NCI-H1092 (cell line): ENCODE measurements at regions not wholly inside any gene's neighbourhood (a gene's known extent, or its start where the extent isn't known, plus 50 kb on each side); places are given as distances from the start of the nearest gene placed in this dataset.
"Not testable (repeated sequence)": the region's sequence is repeated elsewhere in the genome, so short reads cannot be mapped to it uniquely, and the experiment has no call there.

Experiments
- DNase-seq: peaks from one replicate; lab custom pipeline; 2025; lab: John Stamatoyannopoulos, UW

GRCh38 chr2:107108556-107108955 is 222.6 kb upstream of the ST6GAL2 start:
- DNase-seq = no peak

- DNase-seq = no peak
Measured at GRCh38 chr2:107111623-107112022, 225.7 kb upstream of the ST6GAL2 start.

GRCh38 chr2:107112561-107112960 is 226.6 kb upstream of the ST6GAL2 start:
- DNase-seq = no peak

GRCh38 chr2:107128381-107128780 is 242.4 kb upstream of the ST6GAL2 start:
- no peak for DNase-seq

- no peak for DNase-seq
Measured at GRCh38 chr2:107132070-107132469, 246.1 kb upstream of the ST6GAL2 start.

- no peak for DNase-seq
Measured at GRCh38 chr2:107132746-107133145, 246.8 kb upstream of the ST6GAL2 start.

GRCh38 chr2:107133412-107133811 is 247.4 kb upstream of the ST6GAL2 start:
- no peak for DNase-seq

GRCh38 chr2:107136733-107137132 is 250.8 kb upstream of the ST6GAL2 start:
- DNase-seq = no peak

GRCh38 chr2:107137706-107138105 is 251.7 kb upstream of the ST6GAL2 start:
- DNase-seq = no peak

GRCh38 chr2:107146181-107146580 is 260.2 kb upstream of the ST6GAL2 start:
- DNase-seq = no peak

GRCh38 chr2:107146645-107147044 is 260.7 kb upstream of the ST6GAL2 start:
- not testable (repeated sequence) for DNase-seq

GRCh38 chr2:107148055-107148454 is 262.1 kb upstream of the ST6GAL2 start:
- DNase-seq = no peak

- DNase-seq = no peak
Measured at GRCh38 chr2:107148496-107148895, 262.5 kb upstream of the ST6GAL2 start.

- no peak for DNase-seq
Measured at GRCh38 chr2:107160640-107161239, 274.8 kb upstream of the ST6GAL2 start.

- DNase-seq = no peak
Measured at GRCh38 chr2:107168141-107168540, 282.2 kb upstream of the ST6GAL2 start.

- DNase-seq = no peak
Measured at GRCh38 chr2:107174171-107174570, 288.2 kb upstream of the ST6GAL2 start.

GRCh38 chr2:107182981-107183380 is 297.0 kb upstream of the ST6GAL2 start:
- no peak for DNase-seq

- DNase-seq = no peak
Measured at GRCh38 chr2:107187870-107188269, 301.9 kb upstream of the ST6GAL2 start.

GRCh38 chr2:107195631-107196030 is 309.7 kb upstream of the ST6GAL2 start:
- no peak for DNase-seq

- peak; percentile 48 for DNase-seq
Measured at GRCh38 chr2:107197594-107198294, 311.8 kb upstream of the ST6GAL2 start.

- DNase-seq = no peak
Measured at GRCh38 chr2:107202962-107203591, 317.1 kb upstream of the ST6GAL2 start.

GRCh38 chr2:107215401-107216350 is 329.7 kb upstream of the ST6GAL2 start:
- DNase-seq = no peak
